CD14-positive monocyte (primary cell): ENCODE measurements at regions not wholly inside any gene's neighbourhood (a gene's known extent, or its start where the extent isn't known, plus 50 kb on each side); places are given as distances from the start of the nearest gene placed in this dataset.

ENCODE experiments used
- DNase-seq, 3 donors: peaks; one replicate each; pipeline ENCODE4 v3.0.0-alpha.2; 2011 to 2022
- H2AFZ ChIP-seq: 2 replicates; pipeline ENCODE4 v1.6.0; 2012; ENCODE audit warnings: mild to moderate bottlenecking, low read depth, low read length, inconsistent platforms; ENCODE audit not compliant: insufficient read depth, poor library complexity, severe bottlenecking
- H3K27ac ChIP-seq, 2 donors: 1 replicate in 1 of 2; 2 replicates in 1 of 2; pipeline ENCODE4 v1.5.1; 2012 to 2013; ENCODE audit warnings: low read length in 2 of 2, control low read depth in 1 of 2, inconsistent platforms in 1 of 2, low read depth in 1 of 2, mild to moderate bottlenecking in 1 of 2
- H3K27me3 ChIP-seq, 2 donors: one replicate each; pipeline versions ENCODE4 v1.6.0 to v1.6.1; 2011 to 2013; ENCODE audit warnings: low read length in 2 of 2; ENCODE audit not compliant: control insufficient read depth in 2 of 2, insufficient read depth in 2 of 2
- H3K36me3 ChIP-seq, 2 donors: replicated peaks in 1 of 2; 1 replicate in 1 of 2; 2 replicates in 1 of 2; pipeline versions ENCODE4 v1.5.1 to v1.6.1; 2012 to 2013; ENCODE audit warnings: low read length in 2 of 2, control low read depth in 1 of 2, inconsistent platforms in 1 of 2, mild to moderate bottlenecking in 1 of 2; ENCODE audit not compliant: insufficient read depth in 2 of 2, control insufficient read depth in 1 of 2
- H3K4me1 ChIP-seq, 2 donors: 1 replicate in 1 of 2; 2 replicates in 1 of 2; pipeline versions ENCODE4 v1.5.1 to v1.6.1; 2012 to 2013; ENCODE audit warnings: low read length in 2 of 2, control low read depth in 1 of 2, inconsistent platforms in 1 of 2, mild to moderate bottlenecking in 1 of 2, moderate library complexity in 1 of 2; ENCODE audit not compliant: insufficient read depth in 2 of 2, control insufficient read depth in 1 of 2
- H3K4me2 ChIP-seq: replicated peaks from 2 replicates; pipeline ENCODE3; 2012; ENCODE audit warnings: low read length, moderate library complexity, mild to moderate bottlenecking; ENCODE audit not compliant: poor library complexity, severe bottlenecking; ENCODE audit errors: extremely low read depth
- H3K4me3 ChIP-seq, 3 experiments: fragments of 200-600 bp in 1 of 3; sonication (generic) in 1 of 3; replicated peaks in 1 of 3; 1 replicate in 2 of 3; 2 replicates in 1 of 3; pipeline ENCODE4 v1.5.1; 2011 to 2013; ENCODE audit warnings: low read length in 3 of 3, mild to moderate bottlenecking in 3 of 3, control low read depth in 2 of 3, low read depth in 2 of 3, inconsistent platforms in 1 of 3, moderate library complexity in 1 of 3
- H3K79me2 ChIP-seq: 2 replicates; pipeline ENCODE4 v1.6.0; 2012; ENCODE audit warnings: mild to moderate bottlenecking, control low read depth, inconsistent platforms, low read length, moderate library complexity; ENCODE audit not compliant: insufficient read depth
- H3K9ac ChIP-seq: 2 replicates; pipeline ENCODE4 v1.6.0; 2017; ENCODE audit warnings: low read length, mild to moderate bottlenecking; ENCODE audit not compliant: insufficient read depth, poor library complexity, severe bottlenecking
- H3K9me3 ChIP-seq, 2 donors: replicated peaks in 1 of 2; 1 replicate in 1 of 2; 2 replicates in 1 of 2; pipeline versions ENCODE4 v1.5.1 to v1.6.1; 2012 to 2013; ENCODE audit warnings: low read length in 2 of 2, control low read depth in 1 of 2; ENCODE audit not compliant: control insufficient read depth in 1 of 2, insufficient read depth in 1 of 2
- H4K20me1 ChIP-seq: 2 replicates; pipeline ENCODE4 v1.6.0; 2012; ENCODE audit warnings: mild to moderate bottlenecking, low read length, control low read depth, moderate library complexity; ENCODE audit not compliant: insufficient read depth
- H3K27ac Mint-ChIP-seq, 7 donors: one replicate each; pipeline ENCODE4 v1.8.0; 2020; ENCODE audit warnings: mild to moderate bottlenecking in 7 of 7, mixed read lengths in 7 of 7, moderate library complexity in 6 of 7, inconsistent platforms in 2 of 7
- H3K27me3 Mint-ChIP-seq, 3 donors: one replicate each; pipeline ENCODE4 v1.8.0; 2021 to 2022; ENCODE audit warnings: low read depth in 3 of 3, mild to moderate bottlenecking in 3 of 3, mixed read lengths in 3 of 3, moderate library complexity in 3 of 3, inconsistent platforms in 1 of 3
- H3K36me3 Mint-ChIP-seq, 2 donors: one replicate each; pipeline ENCODE4 v1.8.0; 2020; ENCODE audit warnings: mixed read lengths in 2 of 2, inconsistent platforms in 1 of 2, mild to moderate bottlenecking in 1 of 2
- H3K4me1 Mint-ChIP-seq: one replicate; pipeline ENCODE4 v1.8.0; 2020; ENCODE audit warnings: mild to moderate bottlenecking, mixed read lengths
- H3K4me3 Mint-ChIP-seq, 2 donors: one replicate each; pipeline ENCODE4 v1.8.0; 2020; ENCODE audit warnings: mild to moderate bottlenecking in 2 of 2, mixed read lengths in 2 of 2, moderate library complexity in 1 of 2
- H3K9me3 Mint-ChIP-seq, 7 donors: one replicate each; pipeline ENCODE4 v1.8.0; 2020 to 2022; ENCODE audit warnings: mixed read lengths in 7 of 7, mild to moderate bottlenecking in 6 of 7, moderate library complexity in 6 of 7, inconsistent platforms in 2 of 7
- CTCF ChIP-seq: fragments of 200-600 bp; IDR thresholded peaks from one replicate; pipeline ENCODE4 v1.8.0; 2022; ENCODE audit warnings: antibody characterized with exemption, mild to moderate bottlenecking
- WGBS: methylation state at CpG from one replicate; pipeline ENCODE4 v1.1.5; 2013; ENCODE audit warnings: missing lambda C conversion rate; ENCODE audit not compliant: insufficient coverage; 5-methylcytosine and 5-hydroxymethylcytosine counted together
- intact Hi-C, 2 donors: fragments of 100-400 bp; cut with micrococcal nuclease; formaldehyde crosslinking; loops; one replicate each; pipeline versions ENCODE4 v1.15.0 to v1.15.1; 2023

GRCh38 chr12:27190761-27191160 is 53.3 kb upstream of the STK38L start:
- no peak overlapping the region for H3K4me3 Mint-ChIP-seq
- peaks cover 0 to 2% (median 1%) of the 10 kb centered on the region in 3 donors for H3K27me3 Mint-ChIP-seq
- intact Hi-C loops: no loop called here
- peaks cover 0 to 3% of the 10 kb centered on the region in 2 donors for H3K4me1 ChIP-seq
- TF ChIP-seq CTCF: no peak
- no peak overlapping the region for H3K9ac ChIP-seq
- no peak overlapping the region for H3K27ac ChIP-seq
- DNase-seq: no peak
- H4K20me1 ChIP-seq: no peaks in the 10 kb centered on the region
- H3K36me3 Mint-ChIP-seq: no peaks in the 10 kb centered on the region
- H3K4me1 Mint-ChIP-seq: peaks cover 9% of the 10 kb centered on the region
- H3K9me3 ChIP-seq: no peaks in the 10 kb centered on the region
- H3K27me3 ChIP-seq: no peaks in the 10 kb centered on the region
- no peaks in the 10 kb centered on the region for H3K36me3 ChIP-seq
- no peak overlapping the region for H3K27ac Mint-ChIP-seq
- H2AFZ ChIP-seq: no peak overlapping the region
- no peaks in the 10 kb centered on the region for H3K79me2 ChIP-seq
- no CpG with 5 or more reads among the region's 2 CpGs for WGBS
- H3K4me3 ChIP-seq: no peak overlapping the region
- H3K9me3 Mint-ChIP-seq: no peaks in the 10 kb centered on the region
- no peak overlapping the region for H3K4me2 ChIP-seq

- intact Hi-C loops: no loop called here
- no peak for TF ChIP-seq CTCF
- no peaks in the 10 kb centered on the region for H3K36me3 Mint-ChIP-seq
- no peak overlapping the region for H3K4me3 ChIP-seq
- H3K27ac Mint-ChIP-seq: no peak overlapping the region
- H3K4me1 Mint-ChIP-seq: peaks cover 9% of the 10 kb centered on the region
- WGBS: no CpG with 5 or more reads among the region's 2 CpGs
- H2AFZ ChIP-seq: no peak overlapping the region
- H3K9ac ChIP-seq: no peak overlapping the region
- H3K4me2 ChIP-seq: no peak overlapping the region
- DNase-seq: no peak
- no peak overlapping the region for H3K27ac ChIP-seq
- no peaks in the 10 kb centered on the region for H3K27me3 ChIP-seq
- H4K20me1 ChIP-seq: no peaks in the 10 kb centered on the region
- no peaks in the 10 kb centered on the region for H3K79me2 ChIP-seq
- no peaks in the 10 kb centered on the region for H3K9me3 ChIP-seq
- no peak overlapping the region for H3K4me3 Mint-ChIP-seq
- H3K9me3 Mint-ChIP-seq: no peaks in the 10 kb centered on the region
- H3K4me1 ChIP-seq: peaks cover 0 to 3% of the 10 kb centered on the region in 2 donors
- H3K27me3 Mint-ChIP-seq: peaks cover 0 to 2% (median 1%) of the 10 kb centered on the region in 3 donors
- H3K36me3 ChIP-seq: no peaks in the 10 kb centered on the region
Observed at GRCh38 chr12:27191531-27191930, 52.6 kb upstream of the STK38L start.
